ENCODE measurements at regions not wholly inside any gene's neighbourhood (a gene's known extent, or its start where the extent isn't known, plus 50 kb on each side); places are given as distances from the start of the nearest gene placed in this dataset.

GRCh38 chr11:106311531-106312230, 234.2 kb downstream of the AASDHPPT start:
- TF ChIP-seq CTCF (IDR thresholded peaks at IDR 0.05 in 4 of 5, conservative IDR thresholded peaks at IDR 0.05 in 1 of 5): no peak
- no peak for TF ChIP-seq POLR2A (IDR thresholded peaks at IDR 0.05)
